NCI-H2196 treated with DMSO at 0.1 percent for 48 hours (cell line): ENCODE measurements at regions not wholly inside any gene's neighbourhood (a gene's known extent, or its start where the extent isn't known, plus 50 kb on each side); places are given as distances from the start of the nearest gene placed in this dataset.

Experiments used
- DNase-seq: peaks from one replicate; lab custom pipeline; 2025; ENCODE audit not compliant: unreplicated experiment; lab: John Stamatoyannopoulos, UW

DNA sequence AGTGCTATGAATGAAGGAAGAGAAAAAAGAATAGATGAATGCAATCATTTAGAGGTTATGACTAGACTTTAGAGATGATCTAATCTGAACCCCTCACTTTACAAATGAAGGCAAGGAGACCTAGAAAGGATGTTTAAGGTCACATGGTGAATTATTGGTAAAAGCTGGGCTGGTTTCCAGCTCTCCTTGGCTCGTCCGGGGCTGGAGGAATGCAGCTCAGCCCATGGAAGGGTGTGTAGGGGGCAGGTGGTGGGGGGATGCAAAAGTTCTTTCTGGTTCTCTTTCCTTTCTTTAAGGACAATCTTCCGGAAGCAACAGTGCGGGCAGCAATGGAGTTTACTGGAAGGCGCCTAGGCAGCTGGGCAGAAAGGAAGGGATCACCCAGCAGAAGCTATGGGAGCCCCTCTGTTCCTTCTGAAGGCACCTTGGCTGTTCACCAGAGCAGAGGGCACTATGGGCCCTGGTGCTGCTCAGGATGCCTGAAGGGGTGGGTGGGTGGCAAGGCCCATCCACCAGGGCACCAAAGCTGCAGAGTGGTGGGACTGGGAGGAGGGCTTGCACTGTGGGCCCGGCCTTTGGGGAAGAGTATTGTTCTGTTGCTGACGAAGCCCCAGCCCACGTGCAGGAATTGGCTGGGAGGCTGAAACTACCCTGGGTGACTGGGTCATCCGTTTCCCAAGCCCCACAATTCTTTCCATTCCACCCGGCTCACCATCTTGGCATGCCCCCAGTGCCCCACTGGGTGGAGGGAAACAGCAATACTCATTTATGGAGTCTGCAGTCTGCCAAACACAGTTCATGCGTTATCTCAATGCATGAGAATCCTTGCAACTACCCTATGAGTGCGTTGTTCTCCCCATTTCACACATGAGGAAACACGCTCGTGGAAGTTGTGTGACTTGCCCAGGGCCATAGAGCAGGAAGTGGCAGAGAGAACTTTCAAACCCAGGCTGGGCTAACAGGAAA, 78.2 kb downstream of the IRF2BPL start:
- DNase-seq, result no peak

DNA sequence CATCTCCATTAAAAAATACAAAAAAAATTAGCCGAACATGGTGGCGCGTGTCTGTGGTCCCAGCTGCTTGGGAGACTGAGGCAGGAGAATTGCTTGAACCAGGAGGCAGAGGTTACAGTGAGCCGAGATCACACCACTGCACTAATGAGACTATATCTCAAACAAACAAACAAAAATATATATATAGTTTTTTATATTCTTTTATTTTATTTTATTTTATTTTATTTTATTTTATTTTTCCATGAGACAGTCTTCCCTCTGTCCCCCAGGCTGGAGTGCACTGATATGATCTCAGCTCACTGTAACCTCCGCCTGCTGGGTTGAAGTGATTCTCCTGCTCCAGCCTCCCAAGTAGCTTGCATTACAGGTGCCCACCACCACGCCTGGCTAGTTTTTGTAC, 79.5 kb downstream of the IRF2BPL start:
- DNase-seq, result no peak

DNA sequence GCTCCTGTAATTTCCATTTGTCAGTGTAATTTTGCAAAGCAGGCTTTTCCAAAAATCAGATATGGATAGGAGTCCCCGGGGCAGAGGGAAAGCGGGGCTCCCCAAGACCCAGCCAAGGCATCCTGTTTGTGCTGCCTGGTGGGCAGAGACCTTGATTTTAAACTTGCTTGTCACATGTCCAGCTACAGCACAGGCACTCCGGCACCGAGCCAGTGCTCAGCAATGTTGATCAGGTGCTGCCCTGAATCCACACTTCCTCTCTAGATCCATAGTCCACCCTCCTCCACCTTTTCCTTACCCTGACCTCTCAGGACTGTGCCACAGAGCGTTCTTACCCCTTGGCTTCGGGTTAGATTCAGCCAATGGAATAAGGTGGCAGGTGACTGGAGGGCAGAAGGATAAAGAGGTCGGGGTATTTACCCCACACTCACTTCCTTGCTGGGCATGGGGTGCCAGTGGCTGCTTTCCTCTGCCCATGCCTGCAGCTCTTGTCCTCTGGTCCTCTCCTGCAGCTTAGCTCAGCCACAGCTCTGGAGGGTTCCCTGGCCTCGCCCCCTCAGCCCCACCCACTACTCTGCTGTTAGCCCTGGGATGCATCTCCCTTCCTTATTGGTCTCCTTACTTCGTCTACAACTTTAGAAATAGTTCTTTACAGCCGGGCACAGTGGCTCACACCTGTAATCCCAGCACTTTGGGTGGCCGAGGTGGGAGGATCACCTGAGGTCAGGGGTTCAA, 80.1 kb downstream of the IRF2BPL start:
- no peak for DNase-seq

DNA sequence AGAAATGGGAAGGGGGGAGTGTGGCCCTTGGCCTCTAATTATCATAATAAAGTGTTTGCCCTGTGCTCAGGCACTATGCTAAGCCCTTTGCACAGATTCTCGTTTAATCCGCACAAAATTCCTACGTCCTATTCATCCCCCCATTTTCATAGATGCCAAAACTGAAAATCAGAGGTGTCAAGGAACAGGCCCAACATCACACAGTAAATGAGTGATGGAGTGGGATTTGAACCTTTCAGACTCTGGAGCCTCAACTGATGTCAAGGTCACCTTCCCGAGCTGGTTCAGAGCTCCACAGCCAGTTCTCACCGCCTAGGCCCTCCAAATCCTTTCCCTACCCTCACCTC, 80.7 kb downstream of the IRF2BPL start:
- DNase-seq, result no peak

DNA sequence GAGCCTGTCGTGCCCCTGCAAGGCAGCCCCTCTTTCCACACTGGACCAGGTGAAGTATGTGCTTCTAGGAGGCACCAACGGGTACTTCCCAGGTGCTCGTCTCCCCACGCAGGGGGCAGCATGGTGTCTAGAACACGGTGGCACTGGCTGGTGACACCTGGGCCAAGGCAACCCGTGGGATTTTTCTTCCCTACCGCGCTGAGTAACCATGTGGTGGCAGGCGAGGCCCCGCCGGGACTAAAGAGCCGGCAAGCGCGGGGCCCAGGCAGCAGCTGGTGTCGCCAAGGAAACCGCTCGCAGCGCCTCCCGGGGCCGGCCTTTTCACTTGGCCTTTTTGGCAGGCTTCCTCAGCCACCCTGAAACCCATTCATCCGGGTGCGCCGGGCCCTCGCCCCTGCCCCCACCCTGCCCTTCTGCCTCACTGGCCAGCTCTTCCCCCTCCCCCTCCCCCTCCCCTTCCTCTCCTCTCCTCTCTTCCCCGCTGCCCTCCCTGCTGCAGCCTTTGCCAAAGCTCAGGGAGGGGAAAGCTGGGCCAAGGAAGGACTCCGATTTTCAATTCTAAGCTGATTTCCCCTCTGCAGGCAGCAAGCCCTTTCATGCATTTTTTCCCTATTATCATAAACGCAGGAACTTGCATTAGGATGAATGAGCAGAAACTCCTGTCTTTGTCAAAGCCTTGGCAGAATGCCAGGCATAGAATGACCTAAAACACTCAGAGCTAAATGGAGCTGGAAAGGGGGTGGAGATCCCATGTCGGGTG, 81.2 kb downstream of the IRF2BPL start:
- DNase-seq, result peak; percentile 99

DNA sequence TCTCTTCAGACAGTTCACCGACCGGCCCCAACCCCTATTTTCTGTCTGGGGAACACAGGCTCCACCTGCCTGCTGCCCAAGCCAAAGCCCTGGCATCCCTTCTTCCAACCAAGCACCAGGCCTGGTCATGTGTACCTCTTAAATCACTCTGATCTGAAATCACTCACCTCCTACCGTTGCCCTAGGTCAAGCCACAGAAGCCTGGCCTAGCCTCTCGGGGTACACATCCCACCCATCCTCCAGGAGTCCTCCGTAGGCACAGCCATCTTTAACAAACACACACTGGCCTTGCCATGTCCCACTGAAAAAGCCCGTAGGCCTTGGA, 81.8 kb downstream of the IRF2BPL start:
- DNase-seq, result no peak

DNA sequence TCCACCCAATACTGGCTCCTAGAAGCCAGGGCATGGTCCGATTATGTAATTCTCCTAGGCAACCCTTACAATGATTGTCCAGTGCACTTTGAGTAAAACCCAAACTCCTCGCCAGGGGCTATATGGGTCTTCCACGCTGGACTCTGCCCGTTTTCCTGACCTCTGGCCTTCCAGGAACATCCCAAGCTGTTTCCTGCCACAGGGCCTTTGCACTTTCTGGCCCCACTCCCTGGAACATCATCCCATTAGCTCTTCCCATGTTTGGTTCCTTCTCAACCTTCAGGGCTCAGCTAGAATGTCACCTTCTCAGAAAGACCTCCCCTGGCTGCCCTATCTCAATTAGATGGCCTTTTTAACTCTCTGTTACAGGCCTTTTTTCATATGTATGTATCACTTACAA, 85.4 kb downstream of the IRF2BPL start:
- no peak for DNase-seq

DNA sequence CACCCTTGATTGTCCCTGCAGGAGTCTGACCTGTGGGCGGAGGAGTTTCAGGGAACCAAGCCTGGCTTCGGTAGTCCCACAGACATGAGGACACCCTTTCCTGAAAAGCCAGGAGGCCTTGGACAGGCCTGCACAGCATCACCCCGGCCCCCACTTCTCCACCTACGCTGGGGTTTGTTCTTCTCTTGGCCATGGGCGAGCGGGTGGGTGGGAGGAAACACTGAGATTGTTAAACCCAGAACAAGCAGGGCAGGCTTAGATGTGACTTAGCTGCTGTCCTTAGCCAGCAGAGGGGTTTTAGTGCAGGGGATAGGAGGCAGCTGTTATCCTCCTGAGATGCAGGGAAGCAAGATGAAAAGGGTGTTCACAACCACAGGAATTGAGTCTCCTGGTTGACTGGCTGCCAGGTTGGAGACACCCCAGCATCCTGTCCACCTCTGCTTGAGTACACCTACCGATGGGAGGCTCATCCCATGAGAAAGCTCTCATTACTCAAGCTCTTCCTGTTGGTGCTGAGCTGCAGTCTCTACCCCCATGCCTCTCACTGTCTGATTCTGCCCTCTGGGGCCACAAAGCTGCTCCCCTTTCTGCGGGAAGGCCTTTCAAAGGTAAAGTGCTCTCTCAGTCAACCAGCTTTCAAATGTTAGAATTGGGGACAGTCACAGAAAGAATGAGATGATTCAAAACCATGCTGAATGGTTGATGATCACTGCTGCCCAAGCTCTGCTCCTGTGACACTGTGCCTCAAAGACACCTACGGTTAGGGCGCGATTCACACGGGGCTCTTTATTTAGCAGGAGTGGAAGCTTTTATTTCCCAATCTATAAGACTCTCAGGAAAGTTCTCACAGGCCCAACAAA, 86.3 kb downstream of the IRF2BPL start:
- DNase-seq, result no peak

DNA sequence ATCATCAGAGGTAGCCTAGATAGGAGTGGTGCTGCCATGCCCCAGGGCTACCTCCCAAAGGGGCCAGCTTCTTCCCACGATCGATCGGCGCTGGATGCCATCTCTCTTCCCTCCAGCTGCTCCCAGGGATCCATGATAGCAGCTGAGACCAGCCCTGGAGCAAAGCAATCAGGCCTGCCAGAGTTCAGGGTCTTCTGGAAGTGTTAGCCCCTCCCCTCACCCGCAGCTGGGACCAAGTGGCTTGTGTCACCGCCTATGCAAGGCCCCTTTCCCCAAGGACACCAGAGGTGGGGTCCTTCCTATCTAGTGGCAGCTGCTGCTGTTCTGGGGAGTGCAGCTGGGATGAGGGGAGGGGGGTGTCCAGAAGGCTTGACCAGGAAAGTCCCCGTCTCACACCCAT, 87.0 kb downstream of the IRF2BPL start:
- no peak for DNase-seq

DNA sequence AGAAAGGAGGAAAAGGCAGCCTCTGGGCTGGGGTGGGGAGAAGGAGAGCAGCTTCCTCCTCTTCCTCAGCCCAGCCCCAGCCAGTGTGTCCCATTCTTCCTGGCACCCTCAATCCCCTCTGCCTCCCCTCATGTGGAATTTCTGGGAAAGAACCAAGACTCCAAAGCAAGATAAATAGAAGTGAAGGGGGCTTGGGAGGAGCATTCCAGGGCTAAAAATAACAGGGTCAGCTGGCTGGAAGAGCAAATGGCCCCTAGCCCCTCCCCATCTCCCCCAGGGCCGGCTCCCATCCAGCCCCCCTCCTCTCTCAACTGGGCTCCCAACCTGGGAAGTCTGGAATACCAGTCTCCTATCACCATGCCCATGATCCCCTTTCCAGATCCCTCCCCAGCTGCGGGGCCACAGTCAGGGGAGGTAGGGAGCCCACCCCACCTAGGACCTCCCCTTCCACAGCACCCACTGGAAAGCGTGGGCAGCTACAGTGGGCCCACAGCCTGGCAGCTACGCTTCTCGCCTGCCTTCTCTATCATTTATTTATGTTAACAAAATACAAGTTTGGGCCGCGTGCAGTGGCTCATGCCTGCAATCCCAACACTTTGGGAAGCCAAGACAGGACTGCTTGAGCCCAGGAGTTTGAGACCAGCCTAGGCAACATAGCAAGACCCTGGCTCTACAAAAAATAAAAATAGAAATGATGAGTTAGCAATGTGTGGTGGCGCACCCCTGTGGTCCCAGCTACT, 88.3 kb downstream of the IRF2BPL start:
- DNase-seq, result no peak

DNA sequence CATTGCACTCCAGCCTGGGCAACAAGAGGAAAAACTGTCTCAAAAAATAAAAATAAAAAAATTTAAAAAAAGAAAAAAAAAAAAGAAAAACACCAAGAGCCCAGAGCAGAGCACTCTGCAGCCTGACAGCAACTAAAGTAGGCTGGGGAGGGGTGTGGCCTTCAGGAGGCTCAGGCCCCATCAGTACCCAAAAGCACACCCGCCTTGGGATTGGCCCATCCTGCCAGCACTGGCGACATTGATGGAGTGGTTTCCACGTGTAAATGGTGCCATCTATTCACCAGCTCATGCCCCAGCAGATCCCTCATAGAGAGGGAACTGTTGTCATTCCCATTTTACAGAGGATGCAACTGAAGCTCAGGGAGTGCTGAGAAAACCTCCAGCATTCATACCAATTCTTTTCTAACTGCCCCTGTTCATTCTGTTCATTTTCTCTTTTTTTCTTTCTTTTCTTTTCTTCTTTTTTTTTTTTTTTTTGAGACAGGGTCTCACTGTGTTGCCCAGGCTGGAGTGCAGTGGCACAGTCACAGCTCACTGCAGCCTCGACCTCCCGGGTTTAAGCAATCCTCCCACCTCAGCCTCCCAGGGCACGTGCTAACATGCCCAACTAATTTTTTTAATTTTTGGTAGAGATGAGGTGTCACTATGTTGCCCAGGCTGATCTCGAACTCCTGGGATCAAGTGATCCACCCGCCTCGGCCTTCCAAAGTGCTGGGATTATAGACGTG, 89.3 kb downstream of the IRF2BPL start:
- no peak for DNase-seq

DNA sequence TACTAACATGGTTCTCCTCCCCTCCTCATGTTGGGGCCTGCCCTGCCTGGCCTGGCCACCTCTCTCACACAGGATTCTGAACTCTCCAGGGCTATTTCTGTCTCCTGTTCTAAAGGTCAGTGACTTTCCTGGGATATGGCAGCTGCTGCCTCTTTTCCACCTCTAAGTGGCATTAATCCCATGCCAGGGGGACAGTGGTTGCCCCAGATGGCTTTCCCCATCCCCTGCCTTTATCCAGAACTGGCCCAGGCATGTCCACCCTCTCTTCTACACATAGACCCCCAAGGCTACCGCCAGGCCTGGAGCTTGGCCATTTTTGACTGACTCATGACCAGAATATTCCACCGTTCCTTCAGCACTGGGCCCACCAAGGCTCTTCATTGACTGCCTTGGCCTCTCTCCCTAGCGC, 90.4 kb downstream of the IRF2BPL start:
- DNase-seq, result no peak

DNA sequence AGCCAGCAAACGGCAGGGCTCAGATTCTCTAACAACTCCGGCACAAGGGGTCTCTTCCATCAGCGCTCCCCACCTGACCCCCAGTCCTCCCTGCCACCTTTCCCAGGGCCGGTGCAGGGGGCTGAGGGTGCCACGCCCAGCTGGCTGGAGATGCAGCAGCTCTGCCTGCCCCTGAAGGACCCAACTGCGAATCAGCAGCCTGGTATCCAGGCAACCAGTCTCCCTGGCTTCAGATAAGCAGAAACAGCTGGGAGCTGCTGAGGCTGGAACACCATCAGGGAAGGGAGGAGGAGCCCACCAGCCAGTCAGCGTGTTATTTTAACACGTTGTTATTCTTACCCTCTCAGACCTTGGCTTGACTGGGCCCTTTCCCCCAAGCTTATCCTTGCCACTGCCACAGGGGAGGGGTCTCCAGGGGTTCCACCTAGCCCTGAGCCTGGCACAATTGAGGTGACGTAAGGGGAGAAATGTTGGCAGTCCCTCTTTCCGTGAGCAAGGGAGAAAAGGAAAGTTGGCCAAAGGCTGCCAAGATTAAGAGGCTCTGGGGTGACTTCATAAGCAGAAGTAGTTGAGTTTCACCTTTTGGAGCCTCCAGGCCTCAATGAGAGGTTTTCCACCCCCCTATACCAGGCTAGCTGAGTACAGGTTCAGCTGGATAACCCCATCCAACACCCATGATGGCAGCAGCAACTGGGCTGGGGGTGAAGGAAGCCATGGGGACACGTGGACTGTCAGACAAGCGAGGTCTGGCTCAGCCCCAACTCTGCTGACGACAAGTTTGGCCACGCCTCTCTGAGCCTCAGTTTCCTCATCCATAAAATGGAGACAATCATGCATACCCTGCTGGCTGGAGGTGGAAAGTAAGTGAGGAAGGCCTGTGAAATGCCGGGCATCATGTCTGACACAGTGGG, 91.1 kb downstream of the IRF2BPL start:
- peak; percentile 29 for DNase-seq

DNA sequence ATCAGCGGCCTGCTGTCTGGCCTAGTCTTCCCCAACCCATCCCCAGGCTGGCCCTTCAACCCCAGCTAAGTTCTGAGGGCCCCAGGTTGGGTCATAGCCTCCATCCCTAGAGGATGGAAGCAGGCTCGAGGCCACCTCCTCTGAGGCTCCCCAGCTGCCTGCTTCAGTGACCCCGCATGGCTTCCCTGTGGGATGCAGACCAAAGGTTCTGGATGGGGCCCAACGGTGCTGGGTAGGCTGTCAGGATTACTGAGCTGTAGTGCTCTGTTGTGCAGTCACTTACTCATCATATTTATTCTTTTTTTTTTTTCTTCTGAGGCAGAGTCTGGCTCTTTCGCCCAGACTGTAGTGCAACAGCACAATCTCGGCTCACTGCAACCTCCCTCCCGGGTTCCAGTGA, 92.0 kb downstream of the IRF2BPL start:
- DNase-seq, result no peak

DNA sequence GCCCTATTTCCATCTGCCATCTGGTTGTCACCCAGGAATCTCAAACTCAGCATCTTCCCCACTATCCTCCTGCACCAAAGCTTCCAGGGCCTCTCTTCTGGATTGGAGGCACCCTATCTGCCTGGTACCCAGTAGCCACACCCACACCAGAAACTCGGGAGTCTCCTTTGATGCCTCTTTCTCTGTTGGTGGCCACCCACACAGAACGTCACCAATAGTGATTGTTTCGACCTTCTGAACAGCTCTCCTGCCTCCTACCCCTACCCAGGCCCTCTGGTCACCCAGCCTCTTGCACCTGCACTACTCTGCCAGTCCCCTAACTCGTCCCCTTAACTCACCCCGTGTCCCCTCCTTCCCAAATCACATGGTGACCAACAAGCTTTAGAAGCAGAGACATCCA, 95.0 kb downstream of the IRF2BPL start:
- no peak for DNase-seq

DNA sequence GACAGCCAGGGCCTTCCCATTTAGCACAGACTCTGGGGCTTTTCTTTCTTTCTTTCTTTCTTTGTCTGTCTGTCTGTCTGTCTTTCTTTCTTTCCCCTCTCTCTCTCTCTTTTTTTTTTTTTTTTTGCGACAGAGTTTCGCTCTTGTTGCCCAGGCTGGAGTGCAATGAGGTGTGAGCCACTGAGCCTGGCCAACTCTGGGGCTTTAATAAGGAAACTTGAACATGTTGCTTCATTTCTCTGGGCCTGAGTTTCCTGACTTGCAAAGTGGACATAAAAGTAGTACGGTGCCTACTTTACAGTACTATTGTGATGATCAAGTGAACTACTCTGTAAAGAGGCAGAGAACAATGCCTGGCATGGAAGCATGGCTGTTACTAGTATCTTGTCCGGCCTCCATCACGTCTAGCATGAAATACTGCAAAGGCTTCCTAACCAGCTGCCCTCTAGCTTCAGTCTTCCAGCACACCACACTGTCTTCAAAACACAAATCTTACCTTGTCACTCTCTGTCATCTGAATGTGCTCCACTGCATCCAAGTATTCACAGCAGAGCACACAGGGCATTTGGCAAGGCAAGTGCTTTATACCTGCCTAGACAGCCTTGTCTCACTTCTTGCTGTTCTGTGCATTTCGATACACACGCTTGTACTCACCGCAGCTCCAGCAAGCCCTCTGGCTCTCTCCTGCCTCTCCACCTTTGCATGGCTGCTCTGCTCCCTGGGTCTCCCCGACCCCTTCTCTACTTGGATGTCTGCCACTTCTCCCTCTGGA, 96.7 kb downstream of the IRF2BPL start:
- DNase-seq, result no peak

DNA sequence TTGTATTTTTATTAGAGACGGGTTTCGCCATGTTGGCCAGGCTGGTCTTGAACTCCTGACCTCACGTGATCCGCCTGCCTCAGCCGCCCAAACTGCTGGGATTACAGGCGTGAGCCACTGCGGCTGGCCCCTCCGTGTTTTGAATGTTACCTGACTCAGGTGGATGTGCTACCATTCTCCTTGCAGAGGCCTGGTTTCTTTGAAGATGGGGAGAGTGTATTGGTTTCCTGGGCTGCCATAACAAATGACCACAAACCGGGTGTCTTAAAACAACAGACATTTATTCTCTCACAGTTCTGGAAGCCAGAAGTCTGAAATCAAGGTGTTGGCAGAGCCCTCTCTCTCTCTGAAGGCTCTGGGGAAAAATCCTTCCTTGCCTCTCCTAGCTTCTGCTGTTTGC, 98.0 kb downstream of the IRF2BPL start:
- DNase-seq, result no peak

DNA sequence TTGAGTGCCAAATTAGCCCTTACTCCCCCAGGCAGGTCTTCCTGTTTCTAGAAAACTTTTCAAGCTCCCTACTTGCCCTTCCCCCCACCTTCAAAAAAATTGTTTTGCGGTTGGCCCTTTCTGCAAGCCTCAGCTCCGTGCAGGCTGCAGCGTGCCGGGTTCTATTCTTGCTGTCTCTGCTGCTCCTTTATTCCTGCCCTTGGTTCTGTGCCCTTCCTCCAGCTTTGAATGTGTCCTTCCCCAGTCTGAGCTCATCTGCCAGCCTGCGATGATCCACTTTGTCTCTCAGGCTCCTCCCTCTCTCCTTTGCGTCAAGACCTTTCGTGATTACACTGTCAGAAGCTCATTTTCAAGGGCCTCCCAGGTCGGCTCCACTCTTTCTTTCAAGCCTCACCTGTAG, 98.6 kb downstream of the IRF2BPL start:
- DNase-seq, result no peak
